ENCODE measurements at regions not wholly inside any gene's neighbourhood (a gene's known extent, or its start where the extent isn't known, plus 50 kb on each side); places are given as distances from the start of the nearest gene placed in this dataset.
"Not testable (repeated sequence)": the region's sequence is repeated elsewhere in the genome, so short reads cannot be mapped to it uniquely, and the experiment has no call there.

- CTCF ChIA-PET: interaction anchor here (1.0 to 2.2 kb wide), 3 partner anchors 12 to 119 kb away, joined by 4 to 10 read pairs (median 4); no protein-coding TSS in a partner anchor
- intact Hi-C loops (cut with micrococcal nuclease; ENCODE audit: unreplicated experiment); DNase-seq (ENCODE audit: low read depth, low spot score); FAIRE-seq; H3K4me3 ChIP-seq; H4K20me1 ChIP-seq (ENCODE audit: control insufficient read depth, insufficient read depth); in situ Hi-C loops (cut with MboI); BruUV-seq (replicated peaks); ATAC-seq; H3K9ac ChIP-seq (ENCODE audit: control insufficient read depth, insufficient read depth, low read length); H3K4me2 ChIP-seq (ENCODE audit: control insufficient read depth, insufficient read depth); H3K4me1 ChIP-seq (ENCODE audit: control insufficient read depth, insufficient read depth, low read length); H3K36me3 ChIP-seq (ENCODE audit: control insufficient read depth in 2 of 2, insufficient read depth in 2 of 2, low read length in 1 of 2); H2AFZ ChIP-seq (ENCODE audit: control insufficient read depth, low read depth, low read length); H3K9me3 ChIP-seq (replicated peaks; ENCODE audit: control insufficient read depth, insufficient read depth, low read length); RAD21 ChIA-PET (ENCODE audit: unreplicated experiment); H3K27ac ChIP-seq (ENCODE audit: control insufficient read depth, insufficient read depth); H3K27me3 ChIP-seq (replicated peaks in 1 of 2; ENCODE audit: control insufficient read depth in 2 of 2, insufficient read depth in 2 of 2, low read length in 1 of 2); H3K79me2 ChIP-seq (ENCODE audit: control insufficient read depth, insufficient read depth, low read length): not testable (repeated sequence)
- POLR2A ChIA-PET: interaction anchor here (0.5 kb wide), 1 partner anchor 12 kb away, joined by 4 read pairs; no protein-coding TSS in a partner anchor
- SMC1A ChIA-PET (ENCODE audit: uncharacterized antibody, unreplicated experiment): interaction anchor here (0.6 to 3.8 kb wide), 3 partner anchors 12 to 37 kb away, joined by 3 to 20 read pairs (median 3); no protein-coding TSS in a partner anchor
- WGBS (ENCODE audit: insufficient coverage, insufficient replicate concordance, low lambda C conversion rate, missing lambda C conversion rate): 59% methylated on average over 3 of the region's 3 CpGs
Measured at GRCh38 chr5:157936776-157937501, 78.0 kb upstream of the CLINT1 start.

DNA sequence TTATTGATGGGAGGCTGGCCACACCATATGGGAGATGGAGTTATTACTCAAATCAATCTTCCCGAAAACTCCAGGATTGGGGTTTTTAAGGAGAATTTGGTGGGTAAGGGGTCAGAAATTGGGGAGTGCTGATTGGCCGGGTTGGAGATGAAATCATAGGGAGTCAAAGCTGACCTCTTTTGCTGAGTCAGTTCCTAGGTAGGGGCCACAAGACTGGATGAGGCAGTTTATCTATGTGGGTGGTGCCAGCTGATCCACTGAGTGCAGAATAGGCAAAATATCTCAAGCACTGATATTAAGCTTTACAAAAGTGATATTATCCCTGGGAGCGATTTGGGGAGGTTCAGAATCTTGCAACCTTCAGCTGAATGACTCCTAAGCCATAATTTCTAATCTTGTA is 75.7 kb upstream of the CLINT1 start:
- no peak for TF ChIP-seq SIX5 (IDR thresholded peaks at IDR 0.05; ENCODE audit: low read depth, low read length, severe bottlenecking)
- TF ChIP-seq, protein P1, sequence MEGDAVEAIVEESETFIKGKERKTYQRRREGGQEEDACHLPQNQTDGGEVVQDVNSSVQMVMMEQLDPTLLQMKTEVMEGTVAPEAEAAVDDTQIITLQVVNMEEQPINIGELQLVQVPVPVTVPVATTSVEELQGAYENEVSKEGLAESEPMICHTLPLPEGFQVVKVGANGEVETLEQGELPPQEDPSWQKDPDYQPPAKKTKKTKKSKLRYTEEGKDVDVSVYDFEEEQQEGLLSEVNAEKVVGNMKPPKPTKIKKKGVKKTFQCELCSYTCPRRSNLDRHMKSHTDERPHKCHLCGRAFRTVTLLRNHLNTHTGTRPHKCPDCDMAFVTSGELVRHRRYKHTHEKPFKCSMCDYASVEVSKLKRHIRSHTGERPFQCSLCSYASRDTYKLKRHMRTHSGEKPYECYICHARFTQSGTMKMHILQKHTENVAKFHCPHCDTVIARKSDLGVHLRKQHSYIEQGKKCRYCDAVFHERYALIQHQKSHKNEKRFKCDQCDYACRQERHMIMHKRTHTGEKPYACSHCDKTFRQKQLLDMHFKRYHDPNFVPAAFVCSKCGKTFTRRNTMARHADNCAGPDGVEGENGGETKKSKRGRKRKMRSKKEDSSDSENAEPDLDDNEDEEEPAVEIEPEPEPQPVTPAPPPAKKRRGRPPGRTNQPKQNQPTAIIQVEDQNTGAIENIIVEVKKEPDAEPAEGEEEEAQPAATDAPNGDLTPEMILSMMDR (IDR thresholded peaks at IDR 0.05 in 2 of 3, conservative IDR thresholded peaks at IDR 0.05 in 1 of 3; ENCODE audit: control insufficient read depth in 2 of 3, extremely low read depth in 1 of 3, insufficient read depth in 1 of 3, low read depth in 3 of 3, low read length in 3 of 3): no peak

More for the DNA sequence above, 75.7 kb upstream of the CLINT1 start:
- RAD21 ChIA-PET (ENCODE audit: unreplicated experiment): interaction anchor here (0.8 kb wide), 1 partner anchor 117 kb away, joined by 4 read pairs; no protein-coding TSS in a partner anchor
- Histone ChIP-seq H3K27me3 (replicated peaks in 1 of 2; ENCODE audit: control insufficient read depth in 2 of 2, insufficient read depth in 2 of 2, low read length in 1 of 2) (no peaks in the 10 kb centered on the region), H2AFZ (ENCODE audit: control insufficient read depth, low read depth, low read length) (no peak overlapping the region), H3K9me3 (replicated peaks; ENCODE audit: control insufficient read depth, insufficient read depth, low read length) (peaks cover 2% of the 10 kb centered on the region; the same call in 2 of the 3 replicates), H3K79me2 (ENCODE audit: control insufficient read depth, insufficient read depth, low read length) (no peaks in the 10 kb centered on the region), H4K20me1 (ENCODE audit: control insufficient read depth, insufficient read depth) (no peaks in the 10 kb centered on the region), H3K4me2 (ENCODE audit: control insufficient read depth, insufficient read depth) (no peak overlapping the region), H3K4me1 (ENCODE audit: control insufficient read depth, insufficient read depth, low read length) (no peaks in the 10 kb centered on the region), H3K36me3 (ENCODE audit: control insufficient read depth in 2 of 2, insufficient read depth in 2 of 2, low read length in 1 of 2) (no peaks in the 10 kb centered on the region), H3K4me3 (no peak overlapping the region), H3K27ac (ENCODE audit: control insufficient read depth, insufficient read depth) (no peak overlapping the region), H3K9ac (ENCODE audit: control insufficient read depth, insufficient read depth, low read length) (no peak overlapping the region)
- ATAC-seq (no peak), DNase-seq (ENCODE audit: low read depth, low spot score) (no peak), FAIRE-seq (no peak)
- 42% methylated on average over 3 of the region's 3 CpGs for WGBS (ENCODE audit: insufficient coverage, insufficient replicate concordance, low lambda C conversion rate, missing lambda C conversion rate)
- POLR2A ChIA-PET: no interaction called here
- intact Hi-C loops (cut with micrococcal nuclease; ENCODE audit: unreplicated experiment) (no loop called here), in situ Hi-C loops (cut with MboI) (no loop called here)
- SMC1A ChIA-PET (ENCODE audit: uncharacterized antibody, unreplicated experiment): interaction anchor here (0.6 to 1.0 kb wide), 3 partner anchors 17 to 463 kb away, joined by 3 read pairs; no protein-coding TSS in a partner anchor
- CTCF ChIA-PET: interaction anchor here (2.6 kb wide), 2 partner anchors 15 to 79 kb away, joined by 9 to 14 read pairs; no protein-coding TSS in a partner anchor
- BruUV-seq (replicated peaks): no TSS peak
